HCT116 (cell line): ENCODE measurements at regions not wholly inside any gene's neighbourhood (a gene's known extent, or its start where the extent isn't known, plus 50 kb on each side); places are given as distances from the start of the nearest gene placed in this dataset.

Experiments
- ATAC-seq: fragments of 200-7000 bp; cut with Tn5 transposase; 2 replicates; pipeline ENCODE4 v1.9.1; 2020; ENCODE audit warnings: mild to moderate bottlenecking, moderate library complexity
- BruUV-seq: library from RNA; stranded (reverse); fragments of 400-500 nt; replicated peaks from 2 replicates; lab custom pipeline; 2021; lab: Mats Ljungman, UMichigan
- CTCF ChIA-PET: fragments of 300-600 bp; sonication (Branson Sonifier 250); formaldehyde crosslinking; loops from one replicate; lab custom pipeline; 2021; ENCODE audit warnings: antibody characterized with exemption; lab: Charles Lee
- POLR2A ChIA-PET: fragments of 300-600, 350-600 bp; sonication (Branson Sonifier 250); formaldehyde crosslinking; loops from one replicate; lab custom pipeline; 2021; ENCODE audit warnings: antibody characterized with exemption; lab: Charles Lee
- RAD21 ChIA-PET, 2 experiments: fragments of 300-600 bp; sonication (Branson Sonifier 250); formaldehyde crosslinking; loops; one replicate each; lab custom pipeline; 2023; ENCODE audit warnings: low total read pairs in 2 of 2; ENCODE audit not compliant: uncharacterized antibody in 2 of 2, unreplicated experiment in 2 of 2, low non-redundant PET in 1 of 2; lab: Charles Lee
- DNase-seq: peaks from one replicate; pipeline ENCODE4 v3.0.0-alpha.2; 2010; ENCODE audit warnings: low read depth, low spot score
- H2AFZ ChIP-seq: fragments of 200-600 bp; shearing (Covaris generic), sonication (generic); 2 replicates; pipeline ENCODE4 v1.6.1; 2017; ENCODE audit warnings: low read depth, mixed run types, mixed read lengths, antibody characterized with exemption, low read length; ENCODE audit not compliant: poor library complexity, severe bottlenecking
- H3K27ac ChIP-seq: 2 replicates; pipeline ENCODE4 v1.5.1; 2012; ENCODE audit warnings: low read depth, low read length
- H3K27me3 ChIP-seq: fragments of 200-600 bp; sonication (generic); 2 replicates; pipeline ENCODE4 v1.6.1; 2016; ENCODE audit warnings: mixed run types, low read length, mixed read lengths; ENCODE audit not compliant: insufficient read depth
- H3K36me3 ChIP-seq, 2 experiments: fragments of 200-500 bp in 1 of 2; fragments of 200-600 bp in 1 of 2; sonication (Bioruptor generic) in 1 of 2; sonication (generic) in 1 of 2; 2 replicates each; pipeline versions ENCODE4 v1.5.1 to v1.6.1; 2014 to 2016; ENCODE audit warnings: low read length in 2 of 2, inconsistent platforms in 1 of 2, mixed read lengths in 1 of 2, mixed run types in 1 of 2; ENCODE audit not compliant: insufficient read depth in 2 of 2, control insufficient read depth in 1 of 2
- H3K4me1 ChIP-seq, 2 experiments: fragments of 200-600 bp in 1 of 2; sonication (generic) in 1 of 2; 2 replicates each; pipeline versions ENCODE4 v1.5.1 to v1.6.1; 2012 to 2017; ENCODE audit warnings: low read length in 2 of 2, inconsistent platforms in 1 of 2, mild to moderate bottlenecking in 1 of 2, mixed read lengths in 1 of 2, mixed run types in 1 of 2, moderate library complexity in 1 of 2; ENCODE audit not compliant: insufficient read depth in 2 of 2, control insufficient read depth in 1 of 2
- H3K4me2 ChIP-seq: fragments of 200-600 bp; sonication (generic); 2 replicates; pipeline ENCODE4 v1.6.1; 2017; ENCODE audit warnings: mixed run types, low read length, mixed read lengths
- H3K4me3 ChIP-seq, 2 experiments: fragments of 200-600 bp in 1 of 2; sonication (generic) in 1 of 2; replicated peaks in 1 of 2; 2 replicates each; pipeline ENCODE4 v1.5.1; 2011 to 2016; ENCODE audit warnings: low read length in 2 of 2, control low read depth in 1 of 2, low read depth in 1 of 2, mild to moderate bottlenecking in 1 of 2, mixed read lengths in 1 of 2, mixed run types in 1 of 2
- H3K79me2 ChIP-seq: fragments of 200-600 bp; sonication (generic); 2 replicates; pipeline ENCODE4 v1.6.1; 2017; ENCODE audit warnings: mild to moderate bottlenecking, mixed run types, low read length, moderate library complexity, mixed read lengths; ENCODE audit not compliant: insufficient read depth
- H3K9ac ChIP-seq: fragments of 200-600 bp; sonication (generic); 2 replicates; pipeline ENCODE4 v1.6.1; 2016; ENCODE audit warnings: low read length, mixed read lengths
- H3K9me2 ChIP-seq: fragments of 200-600 bp; sonication (generic), shearing (Covaris generic); 2 replicates; pipeline ENCODE4 v1.6.1; 2017; ENCODE audit warnings: mixed run types, mild to moderate bottlenecking, moderate library complexity; ENCODE audit not compliant: insufficient read depth
- H3K9me3 ChIP-seq, 2 experiments: fragments of 200-500 bp in 1 of 2; fragments of 200-600 bp in 1 of 2; sonication (Bioruptor generic) in 1 of 2; sonication (generic) in 1 of 2; 2 replicates each; pipeline ENCODE4 v1.6.1; 2014 to 2017; ENCODE audit warnings: low read length in 2 of 2, mixed read lengths in 2 of 2, inconsistent platforms in 1 of 2, low read depth in 1 of 2, mild to moderate bottlenecking in 1 of 2, mixed run types in 1 of 2, moderate library complexity in 1 of 2; ENCODE audit not compliant: control insufficient read depth in 1 of 2, insufficient read depth in 1 of 2
- H4K20me1 ChIP-seq: fragments of 200-600 bp; sonication (generic), shearing (Covaris generic); 2 replicates; pipeline ENCODE4 v1.6.1; 2017; ENCODE audit warnings: mixed run types, mild to moderate bottlenecking, moderate library complexity; ENCODE audit not compliant: insufficient read depth
- CBX3 ChIP-seq: IDR thresholded peaks from 2 replicates; pipeline ENCODE4 v1.6.1; 2012; ENCODE audit warnings: low read depth
- EGR1 ChIP-seq: IDR thresholded peaks from 2 replicates; pipeline ENCODE4 v1.6.1; 2012; ENCODE audit warnings: low read depth
- ELF1 ChIP-seq: IDR thresholded peaks from 2 replicates; pipeline ENCODE4 v1.6.1; 2012; ENCODE audit warnings: low read depth, borderline replicate concordance
- EZH2 ChIP-seq: fragments of 200-600 bp; sonication (generic); IDR thresholded peaks from 2 replicates; pipeline ENCODE4 v1.6.1; 2017; ENCODE audit warnings: antibody characterized with exemption, mixed run types
- JUND ChIP-seq: IDR thresholded peaks from 2 replicates; pipeline ENCODE4 v1.6.1; 2012
- POLR2A ChIP-seq: IDR thresholded peaks from 2 replicates; pipeline ENCODE4 v1.7.0; 2011; ENCODE audit warnings: borderline replicate concordance; ENCODE audit not compliant: insufficient read depth, insufficient read length; ENCODE audit errors: extremely low read depth
- SIN3A ChIP-seq: IDR thresholded peaks from 2 replicates; pipeline ENCODE4 v1.6.1; 2012; ENCODE audit warnings: low read depth
- SP1 ChIP-seq: IDR thresholded peaks from 2 replicates; pipeline ENCODE4 v1.6.1; 2012; ENCODE audit warnings: low read depth
- SRF ChIP-seq: IDR thresholded peaks from 2 replicates; pipeline ENCODE4 v1.6.1; 2012; ENCODE audit warnings: low read depth
- ZFX ChIP-seq: fragments of 450-650 bp; IDR thresholded peaks from 2 replicates; pipeline ENCODE4 v1.6.1; 2017
- ZNF274 ChIP-seq: fragments of 200-500 bp; sonication (Bioruptor generic); IDR thresholded peaks from 2 replicates; pipeline ENCODE4 v1.6.1; 2014; ENCODE audit warnings: mild to moderate bottlenecking, low read depth, low read length, inconsistent platforms
- intact Hi-C: fragments of 100-400 bp; cut with micrococcal nuclease; formaldehyde crosslinking; loops from 2 replicates; pipeline ENCODE4 v1.10.0; 2022
- TF ChIP-seq, protein P1 (sequence below): IDR thresholded peaks from 2 replicates; pipeline ENCODE4 v1.6.1; 2011; ENCODE audit warnings: mild to moderate bottlenecking, low read length, moderate library complexity; ENCODE audit not compliant: insufficient replicate concordance; ENCODE audit errors: extremely low read depth
- TF ChIP-seq, protein P2 (sequence below): IDR thresholded peaks from 2 replicates; pipeline ENCODE4 v1.6.1; 2012

DNA sequence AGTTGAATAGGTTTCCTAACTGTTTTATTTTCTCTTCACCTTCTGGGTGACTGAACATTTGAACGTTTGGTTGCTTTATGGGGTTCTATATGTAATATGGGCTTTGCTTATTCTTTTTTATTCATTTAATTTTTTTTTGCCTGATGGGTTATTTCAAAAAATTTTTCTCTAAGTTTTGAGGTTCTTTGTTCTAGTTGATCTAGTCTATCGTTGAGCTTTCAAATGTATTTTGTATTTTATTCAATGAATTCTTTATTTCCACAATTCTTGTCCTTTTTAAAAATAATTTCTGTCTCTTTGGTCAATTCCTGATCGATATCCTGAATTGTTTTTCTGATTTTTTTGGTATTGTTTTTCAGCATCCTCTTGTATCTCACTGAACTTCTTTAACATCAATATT lies 239.5 kb upstream of the PCDH9 start:
- intact Hi-C loops, result no loop called here
- CTCF ChIA-PET, result no interaction called here
- Histone ChIP-seq H3K9me3 (peaks cover 0 to 5% of the 10 kb centered on the region in 2 experiments; a peak in 3 of 4 replicates), H3K4me1 (no peaks in the 10 kb centered on the region), H3K9ac (no peak overlapping the region), H2AFZ (no peak overlapping the region), H4K20me1 (no peaks in the 10 kb centered on the region), H3K27ac (no peak overlapping the region), H3K9me2 (no peaks in the 10 kb centered on the region), H3K79me2 (no peaks in the 10 kb centered on the region), H3K4me3 (no peak overlapping the region)
- no peak for DNase-seq
- no TSS peak for BruUV-seq
- RAD21 ChIA-PET, result no interaction called here
- no peak for TF ChIP-seq SP1
- TF ChIP-seq JUND, result no peak
- TF ChIP-seq SIN3A, result no peak
- TF ChIP-seq, protein P1, sequence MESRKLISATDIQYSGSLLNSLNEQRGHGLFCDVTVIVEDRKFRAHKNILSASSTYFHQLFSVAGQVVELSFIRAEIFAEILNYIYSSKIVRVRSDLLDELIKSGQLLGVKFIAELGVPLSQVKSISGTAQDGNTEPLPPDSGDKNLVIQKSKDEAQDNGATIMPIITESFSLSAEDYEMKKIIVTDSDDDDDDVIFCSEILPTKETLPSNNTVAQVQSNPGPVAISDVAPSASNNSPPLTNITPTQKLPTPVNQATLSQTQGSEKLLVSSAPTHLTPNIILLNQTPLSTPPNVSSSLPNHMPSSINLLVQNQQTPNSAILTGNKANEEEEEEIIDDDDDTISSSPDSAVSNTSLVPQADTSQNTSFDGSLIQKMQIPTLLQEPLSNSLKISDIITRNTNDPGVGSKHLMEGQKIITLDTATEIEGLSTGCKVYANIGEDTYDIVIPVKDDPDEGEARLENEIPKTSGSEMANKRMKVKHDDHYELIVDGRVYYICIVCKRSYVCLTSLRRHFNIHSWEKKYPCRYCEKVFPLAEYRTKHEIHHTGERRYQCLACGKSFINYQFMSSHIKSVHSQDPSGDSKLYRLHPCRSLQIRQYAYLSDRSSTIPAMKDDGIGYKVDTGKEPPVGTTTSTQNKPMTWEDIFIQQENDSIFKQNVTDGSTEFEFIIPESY, result no peak
- TF ChIP-seq ZNF274, result no peak
- TF ChIP-seq EGR1, result no peak
- TF ChIP-seq, all 23 proteins: peak for 0
- H3K36me3 ChIP-seq, result no peaks in the 10 kb centered on the region
- POLR2A ChIA-PET, result no interaction called here
- no peak for ATAC-seq
- H3K4me2 ChIP-seq, result no peak overlapping the region
- H3K27me3 ChIP-seq, result no peaks in the 10 kb centered on the region

DNA sequence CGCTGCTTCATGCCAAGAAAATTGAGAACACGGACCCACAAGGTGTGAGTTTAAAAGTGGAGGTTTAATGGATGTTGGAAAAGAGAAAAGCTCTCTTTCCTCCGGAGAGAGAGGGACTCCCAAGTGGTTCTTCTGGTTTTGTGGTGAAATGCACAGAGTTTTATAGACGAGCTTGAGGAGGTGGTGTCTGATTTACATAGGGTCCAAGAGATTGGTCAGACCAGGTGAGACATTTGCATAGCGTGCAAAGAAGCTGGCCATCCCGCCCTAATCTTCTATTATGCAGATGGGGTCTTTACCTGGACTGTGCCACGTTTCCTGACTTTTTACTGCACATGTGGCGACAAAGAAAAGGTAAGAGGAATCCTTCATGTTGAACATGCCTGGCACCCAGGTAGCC lies 236.4 kb upstream of the PCDH9 start:
- H3K4me1 ChIP-seq, result no peaks in the 10 kb centered on the region
- ChIA-PET CTCF (no interaction called here), POLR2A (no interaction called here), RAD21 (no interaction called here)
- H3K79me2 ChIP-seq, result no peaks in the 10 kb centered on the region
- peaks cover 0 to 5% of the 10 kb centered on the region in 2 experiments; a peak in 2 of 4 replicates for H3K9me3 ChIP-seq
- BruUV-seq, result no TSS peak
- no peak for ATAC-seq
- H4K20me1 ChIP-seq, result no peaks in the 10 kb centered on the region
- no peaks in the 10 kb centered on the region for H3K27me3 ChIP-seq
- H3K4me3 ChIP-seq, result no peak overlapping the region
- no peak overlapping the region for H2AFZ ChIP-seq
- DNase-seq, result no peak
- TF ChIP-seq JUND (no peak), SRF (no peak), POLR2A (no peak), ELF1 (no peak), EGR1 (no peak), CBX3 (no peak), ZFX (no peak), SIN3A (no peak), EZH2 (no peak), ZNF274 (no peak)
- TF ChIP-seq, protein P1, result no peak
- TF ChIP-seq, protein P2, sequence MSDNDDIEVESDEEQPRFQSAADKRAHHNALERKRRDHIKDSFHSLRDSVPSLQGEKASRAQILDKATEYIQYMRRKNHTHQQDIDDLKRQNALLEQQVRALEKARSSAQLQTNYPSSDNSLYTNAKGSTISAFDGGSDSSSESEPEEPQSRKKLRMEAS, result no peak
- TF ChIP-seq, all 23 proteins: peak for 0
- Histone ChIP-seq H3K36me3 (no peaks in the 10 kb centered on the region), H3K9me2 (no peaks in the 10 kb centered on the region), H3K9ac (no peak overlapping the region), H3K4me2 (no peak overlapping the region), H3K27ac (no peak overlapping the region)
- intact Hi-C loops, result no loop called here
